ENCODE measurements at regions not wholly inside any gene's neighbourhood (a gene's known extent, or its start where the extent isn't known, plus 50 kb on each side); places are given as distances from the start of the nearest gene placed in this dataset.

DNA sequence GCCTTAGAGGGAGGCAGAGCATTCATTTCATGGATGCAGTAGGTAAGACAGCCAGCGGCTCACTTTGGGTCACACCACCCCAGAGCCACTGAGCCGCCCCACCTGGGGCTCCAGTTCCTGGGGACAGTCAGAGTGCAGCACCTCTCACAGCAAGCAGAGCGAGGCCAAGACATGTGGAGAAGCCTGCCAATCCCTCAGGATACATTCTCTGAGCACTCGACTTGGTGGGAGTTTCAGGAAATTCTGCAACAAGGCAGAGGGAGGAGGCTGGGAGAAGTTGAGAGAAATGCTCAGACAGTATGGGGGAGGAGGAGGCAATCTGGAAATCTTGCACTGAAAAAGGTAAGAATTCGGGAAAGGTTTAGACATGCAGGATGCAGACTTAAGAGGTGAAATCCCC lies 60.8 kb upstream of the WLS start:
- no peak overlapping the region for H3K4me3 ChIP-seq (ENCODE audit: low read depth, low read length)
- DNase-seq (ENCODE audit: low read depth): no peak
- TF ChIP-seq CTCF (IDR thresholded peaks at IDR 0.05; ENCODE audit: low read depth, low read length, missing control alignments): no peak
- in situ Hi-C loops (cut with HindIII; ENCODE audit: low sequenced_read_pairs): no loop called here

GRCh38 chr1:68291688-68292384 lies 59.5 kb upstream of the WLS start:
- no peak for DNase-seq (ENCODE audit: low read depth)

DNA sequence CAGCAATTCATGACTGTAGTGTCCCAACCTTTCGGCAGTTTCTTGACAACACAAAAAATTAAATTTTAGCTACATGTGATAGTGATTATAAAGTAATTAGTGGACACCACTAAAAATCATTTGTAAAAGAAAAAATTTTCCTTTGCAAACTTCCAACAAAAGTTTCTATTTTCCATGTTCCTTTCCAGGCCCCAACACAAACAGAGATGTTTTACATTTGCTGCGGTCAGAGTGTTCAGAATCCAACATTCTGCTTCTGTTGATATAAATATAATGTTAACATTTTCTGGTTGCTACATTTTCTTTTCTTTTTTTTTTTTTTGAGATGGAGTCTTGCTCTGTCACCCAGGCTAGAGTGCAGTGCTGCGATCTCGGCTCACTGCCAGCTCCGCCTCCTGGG lies 54.9 kb upstream of the WLS start:
- DNase-seq (ENCODE audit: low read depth): no peak
- H3K4me3 ChIP-seq (ENCODE audit: low read depth, low read length): no peak overlapping the region
- TF ChIP-seq CTCF (IDR thresholded peaks at IDR 0.05; ENCODE audit: low read depth, low read length, missing control alignments): no peak
- in situ Hi-C loops (cut with HindIII; ENCODE audit: low sequenced_read_pairs): no loop called here

More at GRCh38 chr1:68291688-68292384, 59.5 kb upstream of the WLS start:
- H3K4me3 ChIP-seq (ENCODE audit: low read depth, low read length): no peak overlapping the region
- in situ Hi-C loops (cut with HindIII; ENCODE audit: low sequenced_read_pairs): no loop called here
- TF ChIP-seq CTCF (IDR thresholded peaks at IDR 0.05; ENCODE audit: low read depth, low read length, missing control alignments): no peak

- H3K4me3 ChIP-seq (ENCODE audit: low read depth, low read length): no peak overlapping the region
- TF ChIP-seq CTCF (IDR thresholded peaks at IDR 0.05; ENCODE audit: low read depth, low read length, missing control alignments): no peak
- in situ Hi-C loops (cut with HindIII; ENCODE audit: low sequenced_read_pairs): no loop called here
- DNase-seq (ENCODE audit: low read depth): no peak
Measured at GRCh38 chr1:68285046-68285445, 52.7 kb upstream of the WLS start.

- TF ChIP-seq CTCF (IDR thresholded peaks at IDR 0.05; ENCODE audit: low read depth, low read length, missing control alignments): no peak
- no peak overlapping the region for H3K4me3 ChIP-seq (ENCODE audit: low read depth, low read length)
- DNase-seq (ENCODE audit: low read depth): no peak
- in situ Hi-C loops (cut with HindIII; ENCODE audit: low sequenced_read_pairs): no loop called here
Measured at GRCh38 chr1:68281946-68282615, 49.8 kb upstream of the WLS start.

All from astrocyte of the cerebellum (primary cell).